BJ (cell line): ENCODE measurements at regions not wholly inside any gene's neighbourhood (a gene's known extent, or its start where the extent isn't known, plus 50 kb on each side); places are given as distances from the start of the nearest gene placed in this dataset.

Experiments used
- CTCF ChIA-PET: fragments of 350-600 bp; formaldehyde crosslinking; extraction: SDS; loops from one replicate; lab custom pipeline; 2021; ENCODE audit warnings: antibody characterized with exemption, inconsistent platforms; lab: Yijun Ruan, JAX
- POLR2A ChIA-PET: fragments of 300-600 bp; sonication (Branson Sonifier 250); formaldehyde crosslinking; extraction: SDS; loops from one replicate; lab custom pipeline; 2021; ENCODE audit warnings: antibody characterized with exemption; lab: Charles Lee
- DNase-seq: peaks from one replicate; pipeline ENCODE4 v3.0.0-alpha.2; 2011; ENCODE audit warnings: low read depth
- H3K27me3 ChIP-seq: 2 replicates; pipeline ENCODE4 v1.6.0; 2011; ENCODE audit warnings: low read length; ENCODE audit not compliant: control insufficient read depth, insufficient read depth
- H3K36me3 ChIP-seq: 2 replicates; pipeline ENCODE4 v1.5.1; 2011; ENCODE audit warnings: low read length; ENCODE audit not compliant: control insufficient read depth, insufficient read depth
- H3K4me3 ChIP-seq: 2 replicates; pipeline ENCODE4 v1.5.1; 2011; ENCODE audit warnings: low read depth, mild to moderate bottlenecking, control low read depth, low read length
- TF ChIP-seq, protein P1 (sequence below): IDR thresholded peaks from 2 replicates; pipeline ENCODE4 v1.5.1; 2011; ENCODE audit warnings: low read depth, mild to moderate bottlenecking, control low read depth, inconsistent platforms, low read length, moderate library complexity; ENCODE audit not compliant: insufficient read depth

DNA sequence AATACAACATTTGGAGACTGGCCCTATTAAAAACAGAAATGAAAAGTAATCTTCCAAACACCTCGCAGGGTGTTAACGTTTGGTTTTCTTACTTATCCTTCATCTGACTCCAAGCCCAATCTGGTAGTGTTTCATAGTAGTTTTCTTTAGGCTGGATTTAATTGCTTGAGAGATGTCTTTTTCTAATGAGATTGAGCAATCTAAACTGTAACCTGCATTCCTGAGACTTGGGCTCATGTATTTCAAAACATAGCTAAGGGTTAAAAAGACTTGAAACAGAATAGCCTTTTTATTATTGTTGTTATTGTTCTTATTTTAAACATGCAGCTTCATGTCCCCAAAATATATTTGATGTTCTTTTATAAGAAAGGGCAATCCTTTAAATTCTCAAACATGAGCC, 278.9 kb downstream of the TGFB2 start:
- Histone ChIP-seq H3K27me3 (no peaks in the 10 kb centered on the region), H3K4me3 (no peak overlapping the region), H3K36me3 (no peaks in the 10 kb centered on the region)
- CTCF ChIA-PET: no interaction called here
- POLR2A ChIA-PET: no interaction called here
- DNase-seq: no peak
- TF ChIP-seq, protein P1, sequence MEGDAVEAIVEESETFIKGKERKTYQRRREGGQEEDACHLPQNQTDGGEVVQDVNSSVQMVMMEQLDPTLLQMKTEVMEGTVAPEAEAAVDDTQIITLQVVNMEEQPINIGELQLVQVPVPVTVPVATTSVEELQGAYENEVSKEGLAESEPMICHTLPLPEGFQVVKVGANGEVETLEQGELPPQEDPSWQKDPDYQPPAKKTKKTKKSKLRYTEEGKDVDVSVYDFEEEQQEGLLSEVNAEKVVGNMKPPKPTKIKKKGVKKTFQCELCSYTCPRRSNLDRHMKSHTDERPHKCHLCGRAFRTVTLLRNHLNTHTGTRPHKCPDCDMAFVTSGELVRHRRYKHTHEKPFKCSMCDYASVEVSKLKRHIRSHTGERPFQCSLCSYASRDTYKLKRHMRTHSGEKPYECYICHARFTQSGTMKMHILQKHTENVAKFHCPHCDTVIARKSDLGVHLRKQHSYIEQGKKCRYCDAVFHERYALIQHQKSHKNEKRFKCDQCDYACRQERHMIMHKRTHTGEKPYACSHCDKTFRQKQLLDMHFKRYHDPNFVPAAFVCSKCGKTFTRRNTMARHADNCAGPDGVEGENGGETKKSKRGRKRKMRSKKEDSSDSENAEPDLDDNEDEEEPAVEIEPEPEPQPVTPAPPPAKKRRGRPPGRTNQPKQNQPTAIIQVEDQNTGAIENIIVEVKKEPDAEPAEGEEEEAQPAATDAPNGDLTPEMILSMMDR: no peak

GRCh38 chr1:218625393-218625792, 280.3 kb downstream of the TGFB2 start:
- Histone ChIP-seq H3K36me3 (no peaks in the 10 kb centered on the region), H3K27me3 (no peaks in the 10 kb centered on the region), H3K4me3 (no peak overlapping the region)
- ChIA-PET POLR2A (no interaction called here), CTCF (no interaction called here)
- TF ChIP-seq, protein P1: no peak
- DNase-seq: no peak

GRCh38 chr1:218633238-218633988, 288.3 kb downstream of the TGFB2 start:
- Histone ChIP-seq H3K27me3 (no peaks in the 10 kb centered on the region), H3K36me3 (no peaks in the 10 kb centered on the region), H3K4me3 (no peak overlapping the region)
- ChIA-PET POLR2A (no interaction called here), CTCF (no interaction called here)
- DNase-seq: no peak
- TF ChIP-seq, protein P1: no peak

- H3K36me3 ChIP-seq: no peaks in the 10 kb centered on the region
- TF ChIP-seq, protein P1: no peak
- ChIA-PET POLR2A (no interaction called here), CTCF (no interaction called here)
- no peak overlapping the region for H3K4me3 ChIP-seq
- no peaks in the 10 kb centered on the region for H3K27me3 ChIP-seq
- DNase-seq: no peak
These were observed 289.1 kb downstream of the TGFB2 start for GRCh38 chr1:218634212-218634611.

DNA sequence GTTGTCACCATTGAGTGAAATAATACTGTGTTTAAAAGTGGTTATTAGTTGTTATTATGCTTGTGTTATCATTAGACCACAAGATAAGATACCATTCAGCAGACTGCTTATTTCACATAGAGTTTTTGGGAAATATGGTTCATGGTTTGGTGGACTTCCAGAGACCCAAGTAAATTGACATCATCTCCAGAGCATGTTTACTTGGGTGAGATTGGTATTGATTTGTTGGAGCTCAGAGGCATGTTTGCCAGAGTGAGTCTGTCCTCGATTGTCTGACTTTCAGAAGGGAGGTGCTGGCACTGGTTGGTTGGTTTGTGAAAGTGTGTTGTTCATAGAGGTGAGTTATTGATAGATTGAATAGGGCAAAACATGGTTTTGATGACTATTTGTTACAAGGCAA, 291.4 kb downstream of the TGFB2 start:
- Histone ChIP-seq H3K36me3 (no peaks in the 10 kb centered on the region), H3K27me3 (no peaks in the 10 kb centered on the region), H3K4me3 (no peak overlapping the region)
- ChIA-PET CTCF (no interaction called here), POLR2A (no interaction called here)
- no peak for DNase-seq
- TF ChIP-seq, protein P1: no peak
